D721Med (cell line): ENCODE measurements at regions not wholly inside any gene's neighbourhood (a gene's known extent, or its start where the extent isn't known, plus 50 kb on each side); places are given as distances from the start of the nearest gene placed in this dataset.

Source experiments
- DNase-seq: peaks from one replicate; pipeline ENCODE4 v3.0.0; 2011; ENCODE audit warnings: low spot score; ENCODE audit not compliant: insufficient read length
- FAIRE-seq: peaks from 2 replicates; lab custom pipeline; 2011; peaks lifted over from hg19 to GRCh38; lab: Jason Lieb, UNC
- CTCF ChIP-seq: IDR thresholded peaks from 2 replicates; pipeline ENCODE4 v1.5.1; 2012; ENCODE audit warnings: mild to moderate bottlenecking, control low read depth; ENCODE audit not compliant: insufficient read depth; ENCODE audit errors: missing control alignments

GRCh38 chr6:134632024-134632423 lies 314.1 kb upstream of the SGK1 start:
- FAIRE-seq, result no peak
- no peak for TF ChIP-seq CTCF
- no peak for DNase-seq

- FAIRE-seq, result no peak
- TF ChIP-seq CTCF, result no peak
- DNase-seq, result no peak
Observed at GRCh38 chr6:134631398-134631924, 313.5 kb upstream of the SGK1 start.

GRCh38 chr6:134630508-134631121 lies 312.7 kb upstream of the SGK1 start:
- no peak for DNase-seq
- FAIRE-seq, result no peak

GRCh38 chr6:134628154-134628553 lies 310.2 kb upstream of the SGK1 start:
- no peak for FAIRE-seq
- TF ChIP-seq CTCF, result no peak
- no peak for DNase-seq

More at GRCh38 chr6:134630508-134631121, 312.7 kb upstream of the SGK1 start:
- TF ChIP-seq CTCF, result no peak

GRCh38 chr6:134627707-134628106 lies 309.8 kb upstream of the SGK1 start:
- DNase-seq (no peak), FAIRE-seq (no peak)
- TF ChIP-seq CTCF, result no peak

GRCh38 chr6:134626589-134626988 lies 308.7 kb upstream of the SGK1 start:
- no peak for DNase-seq
- no peak for TF ChIP-seq CTCF
- no peak for FAIRE-seq

- no peak for DNase-seq
Observed at GRCh38 chr6:134626086-134626485, 308.2 kb upstream of the SGK1 start.

More at GRCh38 chr6:134626086-134626485, 308.2 kb upstream of the SGK1 start:
- no peak for TF ChIP-seq CTCF
- FAIRE-seq, result no peak
